SK-N-SH treated with all-trans-retinoic acid at 6 μM for 48 hours (cell line): ENCODE measurements at regions not wholly inside any gene's neighbourhood (a gene's known extent, or its start where the extent isn't known, plus 50 kb on each side); places are given as distances from the start of the nearest gene placed in this dataset.

Experiments
- ATAC-seq: fragments of 200-7000 bp; cut with Tn5 transposase; 3 replicates; pipeline ENCODE4 v1.9.1; 2020; ENCODE audit warnings: mild to moderate bottlenecking, moderate library complexity
- ARNTL ChIP-seq: fragments of 450-650 bp; formaldehyde crosslinking; IDR thresholded peaks from 2 replicates; pipeline ENCODE4 v1.5.0; 2020; ENCODE audit warnings: low read depth, mild to moderate bottlenecking, moderate library complexity, borderline replicate concordance
- BACH2 ChIP-seq: fragments of 250-450 bp; sonication (Bioruptor Pico); IDR thresholded peaks from 2 replicates; pipeline ENCODE4 v1.9.0; 2021; ENCODE audit warnings: mild to moderate bottlenecking, borderline replicate concordance
- CSDC2 ChIP-seq: fragments of 250-450 bp; sonication (Bioruptor Pico); IDR thresholded peaks from 2 replicates; pipeline ENCODE4 v1.5.0; 2020; ENCODE audit warnings: mild to moderate bottlenecking, moderate library complexity
- CSRNP3 ChIP-seq: fragments of 250-450 bp; sonication (Bioruptor Pico); IDR thresholded peaks from 2 replicates; pipeline ENCODE4 v1.5.1; 2021; ENCODE audit warnings: mild to moderate bottlenecking, moderate library complexity
- ESRRG ChIP-seq: fragments of 250-450 bp; sonication (Bioruptor Pico); IDR thresholded peaks from 2 replicates; pipeline ENCODE4 v1.6.1; 2021; ENCODE audit warnings: mild to moderate bottlenecking
- GLIS3 ChIP-seq: fragments of 250-450 bp; sonication (Bioruptor Pico); IDR thresholded peaks from 2 replicates; pipeline ENCODE4 v1.5.0; 2020; ENCODE audit warnings: mild to moderate bottlenecking, moderate library complexity
- ISL1 ChIP-seq: fragments of 250-450 bp; sonication (Bioruptor Pico); IDR thresholded peaks from 2 replicates; pipeline ENCODE4 v2.1.2; 2022; ENCODE audit warnings: mild to moderate bottlenecking, moderate library complexity
- OSR1 ChIP-seq: fragments of 250-450 bp; sonication (Bioruptor Pico); IDR thresholded peaks from 2 replicates; pipeline ENCODE4 v1.8.0; 2022; ENCODE audit warnings: moderate library complexity, mild to moderate bottlenecking, inconsistent platforms
- PPARA ChIP-seq: fragments of 250-450 bp; sonication (Bioruptor Pico); IDR thresholded peaks from 2 replicates; pipeline ENCODE4 v1.5.0; 2020; ENCODE audit warnings: mild to moderate bottlenecking, borderline replicate concordance
- RARB ChIP-seq: fragments of 250-450 bp; sonication (Bioruptor Pico); IDR thresholded peaks from 2 replicates; pipeline ENCODE4 v1.8.0; 2021; ENCODE audit warnings: mild to moderate bottlenecking, moderate library complexity
- SNAI2 ChIP-seq: fragments of 250-450 bp; sonication (Bioruptor Pico); IDR thresholded peaks from 2 replicates; pipeline ENCODE4 v1.5.0; 2020; ENCODE audit warnings: mild to moderate bottlenecking, moderate library complexity
- TSHZ2 ChIP-seq: fragments of 250-450 bp; sonication (Bioruptor Pico); IDR thresholded peaks from 2 replicates; pipeline ENCODE4 v1.5.0; 2020; ENCODE audit warnings: mild to moderate bottlenecking, moderate library complexity
- ZFP3 ChIP-seq: fragments of 250-450 bp; sonication (Bioruptor Pico); IDR thresholded peaks from 2 replicates; pipeline ENCODE4 v1.5.0; 2020; ENCODE audit warnings: mild to moderate bottlenecking, moderate library complexity
- ZFP30 ChIP-seq: fragments of 450-650 bp; formaldehyde crosslinking; IDR thresholded peaks from 2 replicates; pipeline ENCODE4 v1.5.0; 2022; ENCODE audit warnings: mild to moderate bottlenecking, moderate library complexity
- ZNF565 ChIP-seq: fragments of 450-650 bp; formaldehyde crosslinking; conservative IDR thresholded peaks from 2 replicates; pipeline ENCODE4 v1.5.0; 2020; ENCODE audit warnings: low read depth, mild to moderate bottlenecking, moderate library complexity
- ZNF70 ChIP-seq: fragments of 450-650 bp; formaldehyde crosslinking; IDR thresholded peaks from 2 replicates; pipeline ENCODE4 v1.5.0; 2020; ENCODE audit warnings: mild to moderate bottlenecking, moderate library complexity
- ZNF8 ChIP-seq: fragments of 450-650 bp; formaldehyde crosslinking; IDR thresholded peaks from 2 replicates; pipeline ENCODE4 v1.5.0; 2020; ENCODE audit warnings: mild to moderate bottlenecking, moderate library complexity
- TF ChIP-seq, protein P1 (sequence below): fragments of 250-450 bp; sonication (Bioruptor Pico); IDR thresholded peaks from 2 replicates; pipeline ENCODE4 v1.8.0; 2021; ENCODE audit warnings: low read depth, mild to moderate bottlenecking, moderate library complexity, borderline replicate concordance
- TF ChIP-seq, protein P2 (sequence below): fragments of 250-450 bp; sonication (Bioruptor Pico); IDR thresholded peaks from 2 replicates; pipeline ENCODE4 v1.5.1; 2020; ENCODE audit warnings: low read depth, mild to moderate bottlenecking, moderate library complexity

GRCh38 chr13:106344342-106344741 lies 191.1 kb downstream of the EFNB2 start:
- TF ChIP-seq RARB (CRISPR knock-in tag) (no peak), BACH2 (CRISPR knock-in tag) (no peak), CSRNP3 (CRISPR knock-in tag) (no peak), ZNF565 (CRISPR knock-in tag) (no peak), GLIS3 (CRISPR knock-in tag) (no peak), SNAI2 (CRISPR knock-in tag) (no peak), ZFP3 (CRISPR knock-in tag) (no peak), ISL1 (no peak), ESRRG (CRISPR knock-in tag) (no peak), CSDC2 (CRISPR knock-in tag) (no peak), ZFP30 (CRISPR knock-in tag) (no peak)
- ATAC-seq = no peak

DNA sequence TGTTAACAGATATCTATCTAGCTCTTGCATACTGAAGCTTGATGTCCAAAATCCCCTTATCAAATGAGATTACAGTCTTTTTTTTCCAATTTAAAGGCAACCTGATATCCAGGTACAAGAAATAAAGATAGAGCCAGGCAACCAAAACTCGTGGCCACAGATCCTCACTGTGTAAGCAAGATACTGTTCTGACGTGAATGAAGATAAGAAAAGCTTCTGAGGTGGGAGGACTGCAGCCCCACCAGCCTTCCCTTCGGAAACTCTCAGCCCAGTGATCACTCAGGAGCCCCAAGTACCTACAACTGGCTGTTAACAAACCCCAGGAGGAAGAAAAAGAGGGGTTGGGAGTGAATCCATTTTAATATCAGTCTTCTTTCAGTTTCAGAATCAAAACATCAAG lies 191.6 kb downstream of the EFNB2 start:
- ATAC-seq = no peak
- TF ChIP-seq CSRNP3 (CRISPR knock-in tag) = no peak

- TF ChIP-seq BACH2 (CRISPR knock-in tag) (no peak), TSHZ2 (no peak), CSRNP3 (CRISPR knock-in tag) (no peak), ZNF8 (no peak), ESRRG (CRISPR knock-in tag) (no peak), CSDC2 (CRISPR knock-in tag) (no peak), ZFP3 (CRISPR knock-in tag) (no peak), ARNTL (CRISPR knock-in tag) (no peak), RARB (CRISPR knock-in tag) (no peak), ISL1 (no peak), ZNF70 (no peak)
- TF ChIP-seq, protein P1, sequence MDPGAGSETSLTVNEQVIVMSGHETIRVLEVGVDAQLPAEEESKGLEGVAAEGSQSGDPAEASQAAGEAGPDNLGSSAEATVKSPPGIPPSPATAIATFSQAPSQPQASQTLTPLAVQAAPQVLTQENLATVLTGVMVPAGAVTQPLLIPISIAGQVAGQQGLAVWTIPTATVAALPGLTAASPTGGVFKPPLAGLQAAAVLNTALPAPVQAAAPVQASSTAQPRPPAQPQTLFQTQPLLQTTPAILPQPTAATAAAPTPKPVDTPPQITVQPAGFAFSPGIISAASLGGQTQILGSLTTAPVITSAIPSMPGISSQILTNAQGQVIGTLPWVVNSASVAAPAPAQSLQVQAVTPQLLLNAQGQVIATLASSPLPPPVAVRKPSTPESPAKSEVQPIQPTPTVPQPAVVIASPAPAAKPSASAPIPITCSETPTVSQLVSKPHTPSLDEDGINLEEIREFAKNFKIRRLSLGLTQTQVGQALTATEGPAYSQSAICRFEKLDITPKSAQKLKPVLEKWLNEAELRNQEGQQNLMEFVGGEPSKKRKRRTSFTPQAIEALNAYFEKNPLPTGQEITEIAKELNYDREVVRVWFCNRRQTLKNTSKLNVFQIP = no peak
- ATAC-seq = no peak
Observed at GRCh38 chr13:106340249-106340648, 195.2 kb downstream of the EFNB2 start.

- ATAC-seq = no peak
- no peak for TF ChIP-seq SNAI2 (CRISPR knock-in tag)
- no peak for TF ChIP-seq ESRRG (CRISPR knock-in tag)
- TF ChIP-seq, protein P2, sequence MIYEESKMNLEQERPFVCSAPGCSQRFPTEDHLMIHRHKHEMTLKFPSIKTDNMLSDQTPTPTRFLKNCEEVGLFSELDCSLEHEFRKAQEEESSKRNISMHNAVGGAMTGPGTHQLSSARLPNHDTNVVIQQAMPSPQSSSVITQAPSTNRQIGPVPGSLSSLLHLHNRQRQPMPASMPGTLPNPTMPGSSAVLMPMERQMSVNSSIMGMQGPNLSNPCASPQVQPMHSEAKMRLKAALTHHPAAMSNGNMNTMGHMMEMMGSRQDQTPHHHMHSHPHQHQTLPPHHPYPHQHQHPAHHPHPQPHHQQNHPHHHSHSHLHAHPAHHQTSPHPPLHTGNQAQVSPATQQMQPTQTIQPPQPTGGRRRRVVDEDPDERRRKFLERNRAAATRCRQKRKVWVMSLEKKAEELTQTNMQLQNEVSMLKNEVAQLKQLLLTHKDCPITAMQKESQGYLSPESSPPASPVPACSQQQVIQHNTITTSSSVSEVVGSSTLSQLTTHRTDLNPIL (CRISPR knock-in tag) = no peak
- no peak for TF ChIP-seq RARB (CRISPR knock-in tag)
- no peak for TF ChIP-seq GLIS3 (CRISPR knock-in tag)
- TF ChIP-seq BACH2 (CRISPR knock-in tag) = no peak
- no peak for TF ChIP-seq ARNTL (CRISPR knock-in tag)
- TF ChIP-seq, protein P1 = no peak
- no peak for TF ChIP-seq ZFP3 (CRISPR knock-in tag)
- no peak for TF ChIP-seq PPARA
- no peak for TF ChIP-seq ISL1
- TF ChIP-seq CSRNP3 (CRISPR knock-in tag) = no peak
- no peak for TF ChIP-seq ZNF70
- no peak for TF ChIP-seq OSR1 (CRISPR knock-in tag)
- TF ChIP-seq ZNF8 = no peak
Observed at GRCh38 chr13:106337096-106337850, 198.2 kb downstream of the EFNB2 start.
